A673 (cell line): ENCODE measurements at regions not wholly inside any gene's neighbourhood (a gene's known extent, or its start where the extent isn't known, plus 50 kb on each side); places are given as distances from the start of the nearest gene placed in this dataset.

ENCODE experiments used
- BruUV-seq: library from RNA; stranded (reverse); fragments of 400-500 nt; replicated peaks from 2 replicates; lab custom pipeline; 2021; lab: Mats Ljungman, UMichigan
- CTCF ChIA-PET: fragments of 300-600 bp; sonication (Branson Sonifier 250); formaldehyde crosslinking; loops from one replicate; lab custom pipeline; 2022; ENCODE audit warnings: antibody characterized with exemption; lab: Charles Lee
- POLR2A ChIA-PET: fragments of 300-600 bp; sonication (Branson Sonifier 250); formaldehyde crosslinking; loops from one replicate; lab custom pipeline; 2022; ENCODE audit warnings: antibody characterized with exemption; ENCODE audit not compliant: low non-redundant PET; lab: Charles Lee
- DNase-seq: peaks from one replicate; pipeline ENCODE4 v3.0.0-alpha.2; 2015; ENCODE audit warnings: low spot score
- H3K27ac ChIP-seq: fragments of 200-600 bp; sonication (generic); 2 replicates; pipeline ENCODE4 v1.5.1; 2016; ENCODE audit warnings: mixed run types, low read depth, mild to moderate bottlenecking, mixed read lengths, antibody characterized with exemption, low read length; ENCODE audit not compliant: poor library complexity, severe bottlenecking
- H3K27me3 ChIP-seq: fragments of 200-600 bp; sonication (generic); replicated peaks from 2 replicates; pipeline ENCODE4 v1.6.1; 2017; ENCODE audit warnings: mixed run types, low read depth, mild to moderate bottlenecking, mixed read lengths, antibody characterized with exemption, low read length; ENCODE audit not compliant: insufficient read depth, poor library complexity
- H3K36me3 ChIP-seq: fragments of 200-600 bp; sonication (generic); 2 replicates; pipeline ENCODE4 v1.6.1; 2016; ENCODE audit warnings: mixed run types, mild to moderate bottlenecking, mixed read lengths, antibody characterized with exemption, low read length; ENCODE audit not compliant: insufficient read depth, poor library complexity, severe bottlenecking
- H3K4me1 ChIP-seq: fragments of 200-600 bp; sonication (generic); 2 replicates; pipeline ENCODE4 v1.6.1; 2017; ENCODE audit warnings: mixed run types, mild to moderate bottlenecking, mixed read lengths, antibody characterized with exemption, low read length; ENCODE audit not compliant: insufficient read depth, poor library complexity, severe bottlenecking
- H3K4me3 ChIP-seq: fragments of 200-600 bp; sonication (generic); 2 replicates; pipeline ENCODE4 v1.5.1; 2016; ENCODE audit warnings: low read depth, mixed run types, mild to moderate bottlenecking, mixed read lengths, low read length; ENCODE audit not compliant: poor library complexity, severe bottlenecking
- H3K9me3 ChIP-seq: fragments of 200-600 bp; sonication (generic); 2 replicates; pipeline ENCODE4 v1.6.1; 2016; ENCODE audit warnings: mixed run types, low read depth, mild to moderate bottlenecking, mixed read lengths, antibody characterized with exemption, low read length; ENCODE audit not compliant: poor library complexity, severe bottlenecking
- EZH2 ChIP-seq: fragments of 200-600 bp; sonication (generic); IDR thresholded peaks from 2 replicates; pipeline ENCODE4 v1.6.1; 2017; ENCODE audit warnings: borderline replicate concordance, low read depth, mild to moderate bottlenecking, mixed read lengths, antibody characterized with exemption, low read length; ENCODE audit not compliant: poor library complexity, severe bottlenecking
- intact Hi-C: fragments of 100-400 bp; cut with micrococcal nuclease; formaldehyde crosslinking; loops from one replicate; pipeline ENCODE4 v1.10.0; 2022; ENCODE audit not compliant: unreplicated experiment
- TF ChIP-seq, protein P1 (sequence below): fragments of 300-800, 200-600 bp; sonication (generic); conservative IDR thresholded peaks from 2 replicates; pipeline ENCODE4 v1.5.1; 2017; ENCODE audit warnings: low read depth, mild to moderate bottlenecking, antibody characterized with exemption, low read length, moderate library complexity, mixed read lengths

DNA sequence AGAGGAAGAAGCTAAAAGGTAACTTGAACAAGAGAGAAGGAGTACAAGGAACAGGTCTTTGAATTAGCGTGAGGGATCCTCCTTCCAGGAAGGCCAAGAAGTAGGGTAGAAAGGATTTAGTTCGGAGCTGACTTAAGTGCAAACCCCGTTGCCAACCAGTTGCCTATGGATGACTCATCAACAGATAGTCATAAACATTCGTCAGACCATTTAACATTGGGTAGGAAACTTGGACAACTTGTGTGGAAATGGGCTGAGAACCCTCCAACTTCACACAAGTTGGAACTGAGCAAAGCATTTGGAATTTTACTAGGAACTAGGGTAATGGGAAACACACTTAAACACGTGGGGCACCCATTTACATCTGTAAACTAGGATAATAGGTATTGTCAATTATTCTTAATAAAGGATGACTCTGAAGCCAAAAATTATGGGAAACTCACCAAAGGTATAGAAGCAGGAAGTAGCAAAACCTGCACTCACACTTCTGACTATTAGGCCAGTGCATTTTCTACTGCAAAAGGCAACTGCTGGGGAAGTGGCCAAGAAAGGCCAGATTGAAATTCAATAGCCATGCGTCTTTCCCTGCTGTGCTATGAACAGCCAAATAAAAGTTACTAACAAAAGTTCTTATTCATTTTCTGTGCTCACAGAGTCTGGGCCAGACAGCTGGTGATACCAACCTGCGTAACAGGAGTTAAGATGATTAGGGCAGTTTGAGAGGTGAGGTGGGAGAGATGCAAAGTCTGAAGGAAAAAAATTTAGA is 174.5 kb upstream of the TMC3 start:
- Histone ChIP-seq H3K4me3 (no peak overlapping the region), H3K27ac (no peak overlapping the region), H3K27me3 (no peaks in the 10 kb centered on the region), H3K36me3 (no peaks in the 10 kb centered on the region), H3K9me3 (no peaks in the 10 kb centered on the region), H3K4me1 (no peaks in the 10 kb centered on the region)
- DNase-seq, result peak; percentile 1
- no peak for TF ChIP-seq EZH2
- TF ChIP-seq, protein P1, sequence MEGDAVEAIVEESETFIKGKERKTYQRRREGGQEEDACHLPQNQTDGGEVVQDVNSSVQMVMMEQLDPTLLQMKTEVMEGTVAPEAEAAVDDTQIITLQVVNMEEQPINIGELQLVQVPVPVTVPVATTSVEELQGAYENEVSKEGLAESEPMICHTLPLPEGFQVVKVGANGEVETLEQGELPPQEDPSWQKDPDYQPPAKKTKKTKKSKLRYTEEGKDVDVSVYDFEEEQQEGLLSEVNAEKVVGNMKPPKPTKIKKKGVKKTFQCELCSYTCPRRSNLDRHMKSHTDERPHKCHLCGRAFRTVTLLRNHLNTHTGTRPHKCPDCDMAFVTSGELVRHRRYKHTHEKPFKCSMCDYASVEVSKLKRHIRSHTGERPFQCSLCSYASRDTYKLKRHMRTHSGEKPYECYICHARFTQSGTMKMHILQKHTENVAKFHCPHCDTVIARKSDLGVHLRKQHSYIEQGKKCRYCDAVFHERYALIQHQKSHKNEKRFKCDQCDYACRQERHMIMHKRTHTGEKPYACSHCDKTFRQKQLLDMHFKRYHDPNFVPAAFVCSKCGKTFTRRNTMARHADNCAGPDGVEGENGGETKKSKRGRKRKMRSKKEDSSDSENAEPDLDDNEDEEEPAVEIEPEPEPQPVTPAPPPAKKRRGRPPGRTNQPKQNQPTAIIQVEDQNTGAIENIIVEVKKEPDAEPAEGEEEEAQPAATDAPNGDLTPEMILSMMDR, result no peak
- intact Hi-C loops, result no loop called here
- ChIA-PET POLR2A (no interaction called here), CTCF (no interaction called here)
- no TSS peak for BruUV-seq

DNA sequence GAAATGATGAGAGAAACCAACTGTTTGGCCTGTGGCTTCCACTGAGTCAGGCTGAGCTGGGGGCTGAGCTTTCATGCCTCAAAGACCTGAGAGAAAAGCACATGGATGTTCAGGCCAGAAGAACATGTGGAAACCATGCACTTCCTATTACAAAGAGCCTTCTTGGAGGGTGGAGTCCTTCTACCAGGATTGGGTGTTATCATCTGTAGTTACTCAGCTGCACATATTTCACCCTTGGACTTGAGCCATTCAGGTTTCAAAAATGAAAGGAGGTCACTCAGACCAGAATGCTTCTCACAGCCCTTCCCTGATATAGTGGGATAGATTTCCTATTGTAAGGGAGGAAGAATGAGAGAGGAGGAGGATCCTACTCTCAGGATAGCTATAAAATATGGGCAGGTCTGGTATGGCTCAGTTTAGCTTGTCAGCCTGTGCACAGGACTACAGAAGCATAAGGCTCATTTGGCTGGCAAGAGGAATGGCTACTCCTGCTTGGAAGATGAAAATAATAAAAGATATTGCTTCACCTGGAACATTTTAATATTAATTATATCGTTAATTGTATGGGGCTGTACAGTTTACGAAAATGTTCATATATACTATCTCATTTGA is 173.6 kb upstream of the TMC3 start:
- ChIA-PET CTCF (no interaction called here), POLR2A (no interaction called here)
- intact Hi-C loops, result no loop called here
- Histone ChIP-seq H3K27me3 (no peaks in the 10 kb centered on the region), H3K36me3 (no peaks in the 10 kb centered on the region), H3K4me3 (no peak overlapping the region), H3K9me3 (no peaks in the 10 kb centered on the region), H3K27ac (no peak overlapping the region), H3K4me1 (no peaks in the 10 kb centered on the region)
- TF ChIP-seq EZH2, result no peak
- TF ChIP-seq, protein P1, result no peak
- BruUV-seq, result no TSS peak
- no peak for DNase-seq

DNA sequence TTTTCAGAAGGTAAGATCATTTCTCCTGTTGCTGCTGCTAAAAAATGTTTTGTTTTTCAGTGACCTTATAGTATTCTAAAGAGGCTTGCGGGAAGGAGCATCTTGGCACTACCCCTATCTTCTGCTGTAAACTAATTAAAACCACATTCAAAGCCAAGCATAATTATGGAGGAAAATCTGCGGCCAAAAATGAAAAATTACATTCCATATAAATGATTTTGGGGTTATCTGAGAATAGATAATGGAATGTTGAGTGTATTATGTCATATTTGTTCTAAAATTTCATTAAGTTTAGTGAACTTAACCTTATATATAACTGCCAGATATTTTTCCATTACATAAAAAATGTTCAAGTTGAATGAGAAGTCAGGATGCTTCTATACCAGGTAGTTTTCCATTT is 170.4 kb upstream of the TMC3 start:
- no peaks in the 10 kb centered on the region for H3K27me3 ChIP-seq
- H3K36me3 ChIP-seq, result no peaks in the 10 kb centered on the region
- CTCF ChIA-PET, result no interaction called here
- intact Hi-C loops, result no loop called here
- TF ChIP-seq, protein P1, result no peak
- H3K27ac ChIP-seq, result no peak overlapping the region
- no peaks in the 10 kb centered on the region for H3K9me3 ChIP-seq
- no peaks in the 10 kb centered on the region for H3K4me1 ChIP-seq
- no peak overlapping the region for H3K4me3 ChIP-seq
- POLR2A ChIA-PET, result no interaction called here
- DNase-seq, result no peak
- no TSS peak for BruUV-seq
